ENCODE measurements at regions not wholly inside any gene's neighbourhood (a gene's known extent, or its start where the extent isn't known, plus 50 kb on each side); places are given as distances from the start of the nearest gene placed in this dataset.

- no peak for TF ChIP-seq POLR2A (IDR thresholded peaks at IDR 0.05)
- no peak for TF ChIP-seq CTCF (IDR thresholded peaks at IDR 0.05 in 4 of 5, conservative IDR thresholded peaks at IDR 0.05 in 1 of 5)
These were observed 108.6 kb downstream of the FGF18 start for GRCh38 chr5:171528036-171528435.

Data from gastrocnemius medialis (tissue), 4 donors.